K562 (cell line): ENCODE measurements at regions not wholly inside any gene's neighbourhood (a gene's known extent, or its start where the extent isn't known, plus 50 kb on each side); places are given as distances from the start of the nearest gene placed in this dataset.

Experiments used
- ATAC-seq: fragments of 200-7000 bp; cut with Tn5 transposase; 3 replicates; pipeline ENCODE4 v1.9.1; 2020; ENCODE audit warnings: moderate library complexity
- BruUV-seq: library from RNA; stranded (reverse); fragments of 400-500 nt; replicated peaks from 2 replicates; lab custom pipeline; 2021; lab: Mats Ljungman, UMichigan
- CTCF ChIA-PET: fragments of 300-600 bp; formaldehyde crosslinking; extraction: SDS; loops from one replicate; lab custom pipeline; 2021; ENCODE audit warnings: low intra/inter-chr PET ratio; lab: Yijun Ruan, JAX
- POLR2A ChIA-PET: fragments of 300-600, 350-650 bp; sonication (Branson Sonifier 250); formaldehyde crosslinking; extraction: SDS; loops from one replicate; lab custom pipeline; 2021; ENCODE audit warnings: antibody characterized with exemption, inconsistent platforms; lab: Yijun Ruan, JAX
- DNase-seq, 4 experiments: peaks; one replicate each; pipeline versions ENCODE4 v3.0.0 to v3.0.0-alpha.2; 2011 to 2018; ENCODE audit warnings: low spot score in 3 of 4, mixed read lengths in 3 of 4; ENCODE audit errors: extremely low read depth in 1 of 4
- FAIRE-seq: peaks from 2 replicates; lab custom pipeline; 2011; peaks lifted over from hg19 to GRCh38; lab: Jason Lieb, UNC
- H2AFZ ChIP-seq: 2 replicates; pipeline ENCODE4 v1.6.0; 2011; ENCODE audit warnings: low read depth, low read length, control low read depth, inconsistent platforms
- H3K27ac ChIP-seq: fragments of 200-600 bp; 3 replicates; pipeline ENCODE4 v1.8.0; 2011; ENCODE audit warnings: low read depth, mild to moderate bottlenecking, control low read depth, inconsistent platforms, low read length, moderate library complexity, mixed read lengths; ENCODE audit errors: extremely low read depth
- H3K27me3 ChIP-seq, 2 experiments: fragments of 300-600 bp in 1 of 2; 2 replicates in 1 of 2; 3 replicates in 1 of 2; pipeline versions ENCODE4 v1.6.0 to v1.8.0; 2011; ENCODE audit warnings: inconsistent platforms in 2 of 2, low read length in 2 of 2, mild to moderate bottlenecking in 1 of 2, mixed read lengths in 1 of 2, moderate library complexity in 1 of 2; ENCODE audit not compliant: control insufficient read depth in 2 of 2, insufficient read depth in 2 of 2
- H3K36me3 ChIP-seq: fragments of 300-600 bp; 3 replicates; pipeline ENCODE4 v1.8.0; 2011; ENCODE audit warnings: mild to moderate bottlenecking, low read length, inconsistent platforms; ENCODE audit not compliant: control insufficient read depth, insufficient read depth
- H3K4me1 ChIP-seq, 2 experiments: fragments of 200-600 bp in 1 of 2; replicated peaks in 1 of 2; 2 replicates in 1 of 2; 3 replicates in 1 of 2; pipeline versions ENCODE4 v1.5.1 to v1.8.0; 2011; ENCODE audit warnings: inconsistent platforms in 2 of 2, low read length in 2 of 2, mild to moderate bottlenecking in 1 of 2, mixed read lengths in 1 of 2, moderate library complexity in 1 of 2; ENCODE audit not compliant: control insufficient read depth in 2 of 2, insufficient read depth in 2 of 2
- H3K4me2 ChIP-seq: 2 replicates; pipeline ENCODE4 v1.6.1; 2011; ENCODE audit warnings: low read length, control low read depth, inconsistent platforms, mixed read lengths; ENCODE audit not compliant: insufficient read depth
- H3K4me3 ChIP-seq: fragments of 200-600 bp; sonication (generic), shearing (Covaris generic); 2 replicates; pipeline ENCODE4 v1.5.1; 2016; ENCODE audit warnings: control low read depth, inconsistent platforms
- H3K79me2 ChIP-seq: fragments of 200-600 bp; 3 replicates; pipeline ENCODE4 v1.8.0; 2011; ENCODE audit warnings: low read length, inconsistent platforms; ENCODE audit not compliant: control insufficient read depth, insufficient read depth
- H3K9ac ChIP-seq, 2 experiments: 2 replicates each; pipeline versions ENCODE4 v1.6.0 to v1.6.1; 2011; ENCODE audit warnings: low read depth in 2 of 2, low read length in 2 of 2, control low read depth in 1 of 2, inconsistent platforms in 1 of 2, mild to moderate bottlenecking in 1 of 2, mixed read lengths in 1 of 2; ENCODE audit not compliant: insufficient read depth in 1 of 2
- H3K9me1 ChIP-seq: one replicate; pipeline ENCODE4 v1.6.0; 2011; ENCODE audit warnings: inconsistent platforms, mild to moderate bottlenecking, low read length, moderate library complexity; ENCODE audit not compliant: control insufficient read depth, insufficient read depth
- H3K9me3 ChIP-seq: replicated peaks from 2 replicates; pipeline ENCODE4 v1.5.1; 2011; ENCODE audit warnings: low read depth, low read length, inconsistent platforms; ENCODE audit not compliant: control insufficient read depth, insufficient read depth
- H4K20me1 ChIP-seq: replicated peaks from 2 replicates; pipeline ENCODE4 v1.6.1; 2011; ENCODE audit warnings: low read length, inconsistent platforms, mixed read lengths; ENCODE audit not compliant: control insufficient read depth, insufficient read depth
- BCOR ChIP-seq: fragments of 450-650 bp; IDR thresholded peaks from 2 replicates; pipeline ENCODE4 v1.6.1; 2016
- CHD1 ChIP-seq: fragments of 200-600 bp; sonication (generic); IDR thresholded peaks from one replicate; pipeline ENCODE4 v1.6.1; 2012; ENCODE audit warnings: mild to moderate bottlenecking, moderate library complexity, low read length, inconsistent platforms
- DPF2 ChIP-seq: fragments of 450-650 bp; IDR thresholded peaks from 2 replicates; pipeline ENCODE4 v1.6.1; 2016
- HDAC2 ChIP-seq: fragments of 450-650 bp; IDR thresholded peaks from 2 replicates; pipeline ENCODE4 v1.6.1; 2016; ENCODE audit warnings: mild to moderate bottlenecking
- IRF1 ChIP-seq: sonication (generic); formaldehyde crosslinking; IDR thresholded peaks from 2 replicates; pipeline ENCODE4 v1.8.0; 2022; ENCODE audit warnings: missing genetic modification reagents, mild to moderate bottlenecking, borderline replicate concordance
- KDM1A ChIP-seq, 2 experiments: fragments of 450-650 bp; IDR thresholded peaks; 2 replicates each; pipeline ENCODE4 v1.6.1; 2016; ENCODE audit warnings: mild to moderate bottlenecking in 2 of 2
- KDM4B ChIP-seq, 2 experiments: fragments of 450-650 bp in 1 of 2; sonication (generic) in 1 of 2; IDR thresholded peaks; 2 replicates each; pipeline ENCODE4 v1.6.1; 2016 to 2017; ENCODE audit warnings: borderline replicate concordance in 2 of 2, antibody characterized with exemption in 1 of 2, low read depth in 1 of 2, mild to moderate bottlenecking in 1 of 2
- MAFF ChIP-seq: IDR thresholded peaks from 2 replicates; pipeline ENCODE4 v1.6.1; 2012; ENCODE audit warnings: low read length, improper control_type of control experiment
- PATZ1 ChIP-seq: fragments of 250-450 bp; sonication (Bioruptor Pico); IDR thresholded peaks from 2 replicates; pipeline ENCODE4 v1.5.0; 2020; ENCODE audit warnings: mild to moderate bottlenecking, borderline replicate concordance
- RFX7 ChIP-seq: fragments of 250-450 bp; sonication (Bioruptor Pico); IDR thresholded peaks from 2 replicates; pipeline ENCODE4 v1.5.1; 2021; ENCODE audit warnings: mild to moderate bottlenecking
- SOX6 ChIP-seq: fragments of 450-650 bp; IDR thresholded peaks from 2 replicates; pipeline ENCODE4 v1.6.1; 2014; ENCODE audit warnings: mild to moderate bottlenecking
- SP1 ChIP-seq: sonication (generic); formaldehyde crosslinking; IDR thresholded peaks from 2 replicates; pipeline ENCODE4 v1.8.1; 2022; ENCODE audit warnings: mild to moderate bottlenecking, missing genetic modification reagents
- ZFP36 ChIP-seq: fragments of 150-350 bp; IDR thresholded peaks from 2 replicates; pipeline ENCODE4 v1.6.1; 2018; ENCODE audit warnings: low read length, low read depth; ENCODE audit not compliant: partially characterized antibody
- ZNF121 ChIP-seq: sonication (generic); formaldehyde crosslinking; conservative IDR thresholded peaks from 2 replicates; pipeline ENCODE4 v1.8.0; 2022; ENCODE audit warnings: missing genetic modification reagents
- ZNF282 ChIP-seq: sonication (generic); formaldehyde crosslinking; IDR thresholded peaks from 2 replicates; pipeline ENCODE4 v1.8.1; 2023; ENCODE audit warnings: missing genetic modification reagents
- ZNF76 ChIP-seq: fragments of 250-450 bp; sonication (Bioruptor Pico); IDR thresholded peaks from 2 replicates; pipeline ENCODE4 v1.4.0; 2020; ENCODE audit warnings: mild to moderate bottlenecking, moderate library complexity, borderline replicate concordance
- WGBS: fragments of 100-300 bp; shearing (Covaris generic); methylation state at CpG from one replicate; pipeline ENCODE4 v1.1.6; 2016; ENCODE audit warnings: low coverage, mixed read lengths; ENCODE audit not compliant: insufficient coverage; ENCODE audit errors: missing lambda C conversion rate; 5-methylcytosine and 5-hydroxymethylcytosine counted together
- in situ Hi-C: fragments of 300-500 bp; cut with MboI; formaldehyde crosslinking; loops from 4 replicates; pipeline ENCODE4 v1.15.0; 2018; ENCODE audit warnings: inconsistent platforms, mixed read lengths
- intact Hi-C: fragments of 100-400 bp; cut with micrococcal nuclease; formaldehyde crosslinking; loops from 2 replicates; pipeline ENCODE4 v1.14.2; 2022

- POLR2A ChIA-PET, result interaction anchor here (0.7 to 1.2 kb wide), 2 partner anchors 9 to 40 kb away, joined by 3 to 4 read pairs; no protein-coding TSS in a partner anchor
- no peak overlapping the region for H3K4me2 ChIP-seq
- no peaks in the 10 kb centered on the region for H3K79me2 ChIP-seq
- TF ChIP-seq RFX7 (CRISPR knock-in tag) (no peak), ZNF76 (no peak), IRF1 (no peak), HDAC2 (no peak)
- TF ChIP-seq, all 486 proteins: peak for 0
- DNase-seq (no peak), FAIRE-seq (no peak), ATAC-seq (no peak)
- Histone ChIP-seq H3K4me1 (peaks cover 26 to 30% of the 10 kb centered on the region in 2 experiments), H3K9me3 (0 out of 2 replicates have a peak, but pooled peaks cover 3% of the 10 kb centered on the region), H3K9me1 (no peaks in the 10 kb centered on the region), H3K36me3 (no peaks in the 10 kb centered on the region), H4K20me1 (no peaks in the 10 kb centered on the region), H3K4me3 (no peak overlapping the region), H3K27me3 (peaks cover 0 to 2% of the 10 kb centered on the region in 2 experiments; a peak in 1 of 5 replicates), H2AFZ (no peak overlapping the region), H3K27ac (no peak overlapping the region), H3K9ac (no peak overlapping the region)
- WGBS, result 69% methylated on average over 2 of the region's 3 CpGs
- intact Hi-C loops, result no loop called here
- CTCF ChIA-PET, result no interaction called here
- no TSS peak for BruUV-seq
- in situ Hi-C loops, result no loop called here
Observed at GRCh38 chr12:124627956-124628355, 60.5 kb upstream of the NCOR2 start.

- DNase-seq (no peak), FAIRE-seq (no peak), ATAC-seq (no peak)
- Histone ChIP-seq H3K36me3 (no peaks in the 10 kb centered on the region), H3K9me1 (no peaks in the 10 kb centered on the region), H3K9me3 (0 out of 2 replicates have a peak, but pooled peaks cover 3% of the 10 kb centered on the region), H3K4me3 (no peak overlapping the region), H3K4me1 (peaks cover 16 to 24% of the 10 kb centered on the region in 2 experiments; a peak in 4 of 5 replicates), H3K27ac (no peak overlapping the region), H3K79me2 (no peaks in the 10 kb centered on the region), H3K27me3 (peaks cover 0 to 11% of the 10 kb centered on the region in 2 experiments; a peak in 1 of 5 replicates), H3K9ac (peak overlapping the region in 1 of 2 experiments; percentile 31; a peak in 1 of 4 replicates), H3K4me2 (no peak overlapping the region), H4K20me1 (no peaks in the 10 kb centered on the region), H2AFZ (no peak overlapping the region)
- intact Hi-C loops, result no loop called here
- in situ Hi-C loops, result no loop called here
- ChIA-PET CTCF (no interaction called here), POLR2A (interaction anchor here (1.0 to 1.2 kb wide), 2 partner anchors 10 to 40 kb away, joined by 3 read pairs; no protein-coding TSS in a partner anchor)
- 90% methylated on average over 4 of the region's 5 CpGs for WGBS
- BruUV-seq, result no TSS peak
- no peak for TF ChIP-seq ZFP36
- TF ChIP-seq KDM4B (IDR thresholded peaks at IDR 0.05; ENCODE audit: borderline replicate concordance in 2 of 2, low read depth in 1 of 2), result no peak
- TF ChIP-seq ZNF282 (CRISPR knock-in tag), result no peak
- no peak for TF ChIP-seq MAFF
- peak; percentile 72 for TF ChIP-seq BCOR
- TF ChIP-seq KDM1A (IDR thresholded peaks at IDR 0.05), result peak in 1 of 2 experiments; percentile 23; a peak in 1 of 4 replicates
- peak; percentile 98 for TF ChIP-seq ZNF121 (CRISPR knock-in tag)
- TF ChIP-seq DPF2, result no peak
- TF ChIP-seq SOX6, result no peak
- TF ChIP-seq CHD1, result no peak
- TF ChIP-seq SP1 (CRISPR knock-in tag), result no peak
- TF ChIP-seq PATZ1 (CRISPR knock-in tag), result no peak
Observed at GRCh38 chr12:124626971-124627411, 59.6 kb upstream of the NCOR2 start.
